WTC11 (cell line): ENCODE measurements at regions not wholly inside any gene's neighbourhood (a gene's known extent, or its start where the extent isn't known, plus 50 kb on each side); places are given as distances from the start of the nearest gene placed in this dataset.

Experiments
- ATAC-seq: fragments of 200-7000 bp; cut with Tn5 transposase; 2 replicates; pipeline ENCODE4 v1.10.0; 2021; ENCODE audit warnings: mild to moderate bottlenecking, moderate library complexity
- CTCF ChIA-PET: fragments of 300-600 bp; sonication (Branson Sonifier 250); formaldehyde crosslinking; loops from one replicate; lab custom pipeline; 2021; ENCODE audit warnings: antibody characterized with exemption; lab: Charles Lee
- POLR2A ChIA-PET: fragments of 350-600 bp; sonication (Branson Sonifier 250); formaldehyde crosslinking; loops from one replicate; lab custom pipeline; 2021; ENCODE audit warnings: antibody characterized with exemption; lab: Charles Lee
- DNase-seq: peaks from one replicate; pipeline ENCODE4 v3.0.0; 2021; ENCODE audit warnings: low spot score
- H3K27ac Mint-ChIP-seq: 2 replicates; pipeline ENCODE4 v1.8.0; 2021; ENCODE audit warnings: mixed read lengths
- H3K27me3 Mint-ChIP-seq: 2 replicates; pipeline ENCODE4 v1.8.0; 2021; ENCODE audit warnings: low read depth, mild to moderate bottlenecking, moderate library complexity, mixed read lengths
- H3K36me3 Mint-ChIP-seq: 2 replicates; pipeline ENCODE4 v1.8.0; 2021; ENCODE audit warnings: mixed read lengths
- H3K4me1 Mint-ChIP-seq: 2 replicates; pipeline ENCODE4 v1.8.0; 2022; ENCODE audit warnings: mixed read lengths
- H3K4me3 Mint-ChIP-seq: 2 replicates; pipeline ENCODE4 v1.8.0; 2021; ENCODE audit warnings: mild to moderate bottlenecking, moderate library complexity, mixed read lengths
- H3K9me3 Mint-ChIP-seq: 2 replicates; pipeline ENCODE4 v1.8.0; 2021; ENCODE audit warnings: mixed read lengths
- ATF1 ChIP-seq: sonication (generic); formaldehyde crosslinking; IDR thresholded peaks from 2 replicates; pipeline ENCODE4 v1.8.1; 2023; ENCODE audit warnings: mild to moderate bottlenecking, moderate library complexity, missing genetic modification reagents
- CREB1 ChIP-seq: sonication (generic); formaldehyde crosslinking; IDR thresholded peaks from 2 replicates; pipeline ENCODE4 v1.8.0; 2023; ENCODE audit warnings: mild to moderate bottlenecking, missing genetic modification reagents
- EMX1 ChIP-seq: fragments of 250-450 bp; sonication (Bioruptor Pico); IDR thresholded peaks from 2 replicates; pipeline ENCODE4 v1.8.0; 2021; ENCODE audit warnings: mild to moderate bottlenecking
- FOXJ3 ChIP-seq: sonication (generic); formaldehyde crosslinking; IDR thresholded peaks from 2 replicates; pipeline ENCODE4 v1.9.0; 2021; ENCODE audit warnings: missing genetic modification reagents, mild to moderate bottlenecking, borderline replicate concordance
- FOXP1 ChIP-seq: sonication (generic); formaldehyde crosslinking; IDR thresholded peaks from 2 replicates; pipeline ENCODE4 v1.8.0; 2022; ENCODE audit warnings: missing genetic modification reagents, mild to moderate bottlenecking, moderate library complexity, borderline replicate concordance
- GTF2I ChIP-seq: fragments of 250-450 bp; sonication (Bioruptor Pico); conservative IDR thresholded peaks from 2 replicates; pipeline ENCODE4 v1.4.0; 2021; ENCODE audit warnings: mild to moderate bottlenecking
- JUN ChIP-seq: sonication (generic); formaldehyde crosslinking; IDR thresholded peaks from 2 replicates; pipeline ENCODE4 v1.8.0; 2023; ENCODE audit warnings: mild to moderate bottlenecking, missing genetic modification reagents
- MYBL2 ChIP-seq: sonication (generic); formaldehyde crosslinking; IDR thresholded peaks from 2 replicates; pipeline ENCODE4 v1.8.1; 2023; ENCODE audit warnings: mild to moderate bottlenecking, moderate library complexity, missing genetic modification reagents
- NFATC4 ChIP-seq: fragments of 250-450 bp; sonication (Bioruptor Pico); IDR thresholded peaks from 2 replicates; pipeline ENCODE4 v1.9.0; 2021; ENCODE audit warnings: mild to moderate bottlenecking
- NR2C2 ChIP-seq: sonication (generic); formaldehyde crosslinking; IDR thresholded peaks from 2 replicates; pipeline ENCODE4 v1.8.0; 2022; ENCODE audit warnings: mild to moderate bottlenecking, missing genetic modification reagents
- RELA ChIP-seq: sonication (generic); formaldehyde crosslinking; IDR thresholded peaks from 2 replicates; pipeline ENCODE4 v1.8.1; 2022; ENCODE audit warnings: missing genetic modification reagents, mild to moderate bottlenecking, borderline replicate concordance
- SOX15 ChIP-seq: fragments of 250-450 bp; sonication (Bioruptor Pico); IDR thresholded peaks from 2 replicates; pipeline ENCODE4 v1.9.0; 2021; ENCODE audit warnings: mild to moderate bottlenecking
- SP1 ChIP-seq: sonication (generic); formaldehyde crosslinking; conservative IDR thresholded peaks from 2 replicates; pipeline ENCODE4 v1.8.1; 2022; ENCODE audit warnings: missing genetic modification reagents
- TEAD4 ChIP-seq: sonication (generic); formaldehyde crosslinking; IDR thresholded peaks from 2 replicates; pipeline ENCODE4 v1.8.0; 2022; ENCODE audit warnings: mild to moderate bottlenecking, missing genetic modification reagents
- ZBTB21 ChIP-seq: sonication (generic); formaldehyde crosslinking; IDR thresholded peaks from 2 replicates; pipeline ENCODE4 v1.8.1; 2023; ENCODE audit warnings: mild to moderate bottlenecking, missing genetic modification reagents, borderline replicate concordance
- ZNF121 ChIP-seq: sonication (generic); formaldehyde crosslinking; IDR thresholded peaks from 2 replicates; pipeline ENCODE4 v1.8.0; 2023; ENCODE audit warnings: missing genetic modification reagents
- ZNF219 ChIP-seq: sonication (generic); formaldehyde crosslinking; IDR thresholded peaks from 2 replicates; pipeline ENCODE4 v1.8.0; 2023; ENCODE audit warnings: missing genetic modification reagents, mild to moderate bottlenecking, borderline replicate concordance
- ZNF671 ChIP-seq: fragments of 250-450 bp; sonication (Bioruptor Pico); IDR thresholded peaks from 2 replicates; pipeline ENCODE4 v1.8.0; 2021; ENCODE audit warnings: mild to moderate bottlenecking
- TF ChIP-seq, protein P1 (sequence below): fragments of 250-450 bp; sonication (Bioruptor Pico); IDR thresholded peaks from 2 replicates; pipeline ENCODE4 v1.9.0; 2021; ENCODE audit warnings: moderate library complexity, mild to moderate bottlenecking, inconsistent platforms, borderline replicate concordance
- TF ChIP-seq, protein P2 (sequence below): sonication (generic); formaldehyde crosslinking; IDR thresholded peaks from 2 replicates; pipeline ENCODE4 v1.8.0; 2022; ENCODE audit warnings: mild to moderate bottlenecking, missing genetic modification reagents
- TF ChIP-seq, protein P3 (sequence below): sonication (generic); formaldehyde crosslinking; IDR thresholded peaks from 2 replicates; pipeline ENCODE4 v1.8.1; 2022; ENCODE audit warnings: missing genetic modification reagents, borderline replicate concordance
- TF ChIP-seq, protein P4 (sequence below): sonication (generic); formaldehyde crosslinking; IDR thresholded peaks from 2 replicates; pipeline ENCODE4 v1.8.1; 2023; ENCODE audit warnings: mild to moderate bottlenecking, missing genetic modification reagents, borderline replicate concordance
- TF ChIP-seq, protein P5 (sequence below): fragments of 250-450 bp; sonication (Bioruptor Pico); IDR thresholded peaks from 2 replicates; pipeline ENCODE4 v1.8.0; 2021; ENCODE audit warnings: mild to moderate bottlenecking
- TF ChIP-seq, protein P6 (sequence below): sonication (generic); formaldehyde crosslinking; conservative IDR thresholded peaks from 2 replicates; pipeline ENCODE4 v1.8.1; 2023; ENCODE audit warnings: mild to moderate bottlenecking, low read depth, missing genetic modification reagents, moderate library complexity

DNA sequence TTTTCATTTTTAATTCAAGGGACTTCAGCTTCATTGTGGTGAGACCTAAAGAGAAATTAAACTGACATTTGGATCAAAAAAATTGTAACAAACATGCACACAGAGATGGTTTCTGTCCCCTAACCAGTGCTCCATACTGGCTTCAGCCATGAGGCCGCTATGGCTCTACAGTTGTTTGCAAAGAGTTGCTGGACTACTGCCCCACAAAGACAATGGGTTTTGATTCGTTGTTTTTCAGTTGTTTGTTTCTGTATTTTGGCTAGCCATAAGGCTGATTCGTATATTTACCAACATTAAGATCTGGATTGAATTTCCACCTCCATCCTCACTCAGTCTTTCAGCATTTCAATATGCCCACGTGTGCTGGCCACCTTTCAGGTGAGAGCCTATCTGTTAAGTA, 163.7 kb upstream of the KIF2A start:
- H3K4me1 Mint-ChIP-seq = peaks cover 45% of the 10 kb centered on the region
- H3K36me3 Mint-ChIP-seq = peaks cover 8% of the 10 kb centered on the region
- POLR2A ChIA-PET = no interaction called here
- H3K27me3 Mint-ChIP-seq = peaks cover 3% of the 10 kb centered on the region; the same call in 1 of the 2 replicates
- no peak for DNase-seq
- TF ChIP-seq SP1 (CRISPR knock-in tag) (no peak), NR2C2 (CRISPR knock-in tag) (no peak), MYBL2 (CRISPR knock-in tag) (no peak), RELA (CRISPR knock-in tag) (no peak), FOXP1 (no peak), ATF1 (CRISPR knock-in tag) (no peak), TEAD4 (no peak), CREB1 (CRISPR knock-in tag) (no peak), EMX1 (CRISPR knock-in tag) (no peak), GTF2I (CRISPR knock-in tag) (no peak)
- TF ChIP-seq, protein P1, sequence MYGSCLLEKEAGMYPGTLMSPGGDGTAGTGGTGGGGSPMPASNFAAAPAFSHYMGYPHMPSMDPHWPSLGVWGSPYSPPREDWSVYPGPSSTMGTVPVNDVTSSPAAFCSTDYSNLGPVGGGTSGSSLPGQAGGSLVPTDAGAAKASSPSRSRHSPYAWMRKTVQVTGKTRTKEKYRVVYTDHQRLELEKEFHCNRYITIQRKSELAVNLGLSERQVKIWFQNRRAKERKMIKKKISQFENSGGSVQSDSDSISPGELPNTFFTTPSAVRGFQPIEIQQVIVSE (CRISPR knock-in tag) = no peak
- TF ChIP-seq, protein P2, sequence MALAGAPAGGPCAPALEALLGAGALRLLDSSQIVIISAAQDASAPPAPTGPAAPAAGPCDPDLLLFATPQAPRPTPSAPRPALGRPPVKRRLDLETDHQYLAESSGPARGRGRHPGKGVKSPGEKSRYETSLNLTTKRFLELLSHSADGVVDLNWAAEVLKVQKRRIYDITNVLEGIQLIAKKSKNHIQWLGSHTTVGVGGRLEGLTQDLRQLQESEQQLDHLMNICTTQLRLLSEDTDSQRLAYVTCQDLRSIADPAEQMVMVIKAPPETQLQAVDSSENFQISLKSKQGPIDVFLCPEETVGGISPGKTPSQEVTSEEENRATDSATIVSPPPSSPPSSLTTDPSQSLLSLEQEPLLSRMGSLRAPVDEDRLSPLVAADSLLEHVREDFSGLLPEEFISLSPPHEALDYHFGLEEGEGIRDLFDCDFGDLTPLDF (CRISPR knock-in tag) = no peak
- TF ChIP-seq, protein P3, sequence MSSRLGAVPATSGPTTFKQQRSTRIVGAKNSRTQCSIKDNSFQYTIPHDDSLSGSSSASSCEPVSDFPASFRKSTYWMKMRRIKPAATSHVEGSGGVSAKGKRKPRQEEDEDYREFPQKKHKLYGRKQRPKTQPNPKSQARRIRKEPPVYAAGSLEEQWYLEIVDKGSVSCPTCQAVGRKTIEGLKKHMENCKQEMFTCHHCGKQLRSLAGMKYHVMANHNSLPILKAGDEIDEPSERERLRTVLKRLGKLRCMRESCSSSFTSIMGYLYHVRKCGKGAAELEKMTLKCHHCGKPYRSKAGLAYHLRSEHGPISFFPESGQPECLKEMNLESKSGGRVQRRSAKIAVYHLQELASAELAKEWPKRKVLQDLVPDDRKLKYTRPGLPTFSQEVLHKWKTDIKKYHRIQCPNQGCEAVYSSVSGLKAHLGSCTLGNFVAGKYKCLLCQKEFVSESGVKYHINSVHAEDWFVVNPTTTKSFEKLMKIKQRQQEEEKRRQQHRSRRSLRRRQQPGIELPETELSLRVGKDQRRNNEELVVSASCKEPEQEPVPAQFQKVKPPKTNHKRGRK = no peak
- TF ChIP-seq, all 79 proteins: peak for 0
- H3K9me3 Mint-ChIP-seq = peaks cover 10% of the 10 kb centered on the region
- CTCF ChIA-PET = interaction anchor here (1.4 kb wide), 2 partner anchors 18 to 1184 kb away, joined by 3 to 5 read pairs; no protein-coding TSS in a partner anchor
- H3K4me3 Mint-ChIP-seq = no peak overlapping the region
- H3K27ac Mint-ChIP-seq = no peak overlapping the region
- ATAC-seq = no peak

DNA sequence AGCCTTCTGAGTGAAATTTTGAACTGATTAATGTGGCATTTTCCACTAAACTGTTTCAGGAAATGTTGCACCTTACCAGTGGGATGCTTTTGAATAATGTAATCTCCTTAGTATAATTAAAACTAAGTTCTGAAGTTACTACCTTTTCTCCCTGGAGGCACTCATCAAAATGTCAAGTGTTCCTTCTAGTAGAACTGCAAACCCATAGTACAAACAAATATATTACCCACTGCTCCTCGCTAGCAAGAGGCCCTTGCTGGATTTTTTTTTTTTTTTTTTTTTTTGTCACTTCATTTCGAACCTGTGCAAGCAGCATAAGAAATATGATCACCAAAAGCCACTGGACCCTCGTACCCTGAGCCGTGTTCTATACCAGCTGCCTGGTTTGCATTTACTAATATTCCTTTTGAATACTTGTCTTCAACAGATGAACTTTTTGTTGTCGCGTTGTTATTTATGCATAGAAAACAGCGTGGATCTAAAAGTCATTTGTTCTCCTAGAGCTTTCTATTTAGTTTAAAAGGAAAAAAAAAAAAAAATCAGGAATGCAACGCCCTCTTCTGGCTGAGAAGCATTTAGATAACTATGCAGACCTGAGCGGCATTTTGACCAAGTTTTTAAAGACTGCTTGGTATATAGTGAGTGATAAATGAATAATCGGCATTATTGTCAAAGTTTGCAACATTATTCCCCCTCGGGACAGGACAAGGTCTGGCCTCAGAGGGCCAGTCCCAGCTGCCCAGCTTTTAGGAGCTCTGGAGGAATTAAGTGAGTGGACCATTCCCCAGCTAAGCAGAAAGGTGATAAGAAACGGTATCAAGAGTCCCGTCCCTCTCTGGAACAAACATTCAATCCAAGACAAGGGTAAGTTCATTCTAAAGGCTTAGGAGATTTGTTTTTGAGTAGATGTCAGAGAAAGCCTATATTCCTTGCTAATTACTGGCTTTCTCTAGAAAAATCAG, 162.5 kb upstream of the KIF2A start:
- H3K4me3 Mint-ChIP-seq = peak overlapping the region; percentile 19
- H3K9me3 Mint-ChIP-seq = peaks cover 11% of the 10 kb centered on the region
- peaks cover 8% of the 10 kb centered on the region for H3K36me3 Mint-ChIP-seq
- no peak overlapping the region for H3K27ac Mint-ChIP-seq
- ChIA-PET POLR2A (interaction anchor here (0.6 kb wide), 1 partner anchor 321 kb away, joined by 3 read pairs; no protein-coding TSS in a partner anchor), CTCF (interaction anchor here (0.6 to 1.9 kb wide), 44 partner anchors 8 to 1884 kb away, joined by 3 to 14 read pairs (median 4); no protein-coding TSS in a partner anchor)
- peak; percentile 47 for ATAC-seq
- H3K27me3 Mint-ChIP-seq = peaks cover 3% of the 10 kb centered on the region; the same call in 1 of the 2 replicates
- DNase-seq = no peak
- H3K4me1 Mint-ChIP-seq = peaks cover 38% of the 10 kb centered on the region
- TF ChIP-seq NFATC4 (no peak), ZBTB21 (CRISPR knock-in tag) (no peak), ATF1 (CRISPR knock-in tag) (no peak), SOX15 (CRISPR knock-in tag) (no peak), ZNF219 (CRISPR knock-in tag) (no peak), FOXJ3 (no peak), JUN (CRISPR knock-in tag) (no peak), FOXP1 (no peak), ZNF121 (CRISPR knock-in tag) (no peak), ZNF671 (no peak)
- TF ChIP-seq, protein P4, sequence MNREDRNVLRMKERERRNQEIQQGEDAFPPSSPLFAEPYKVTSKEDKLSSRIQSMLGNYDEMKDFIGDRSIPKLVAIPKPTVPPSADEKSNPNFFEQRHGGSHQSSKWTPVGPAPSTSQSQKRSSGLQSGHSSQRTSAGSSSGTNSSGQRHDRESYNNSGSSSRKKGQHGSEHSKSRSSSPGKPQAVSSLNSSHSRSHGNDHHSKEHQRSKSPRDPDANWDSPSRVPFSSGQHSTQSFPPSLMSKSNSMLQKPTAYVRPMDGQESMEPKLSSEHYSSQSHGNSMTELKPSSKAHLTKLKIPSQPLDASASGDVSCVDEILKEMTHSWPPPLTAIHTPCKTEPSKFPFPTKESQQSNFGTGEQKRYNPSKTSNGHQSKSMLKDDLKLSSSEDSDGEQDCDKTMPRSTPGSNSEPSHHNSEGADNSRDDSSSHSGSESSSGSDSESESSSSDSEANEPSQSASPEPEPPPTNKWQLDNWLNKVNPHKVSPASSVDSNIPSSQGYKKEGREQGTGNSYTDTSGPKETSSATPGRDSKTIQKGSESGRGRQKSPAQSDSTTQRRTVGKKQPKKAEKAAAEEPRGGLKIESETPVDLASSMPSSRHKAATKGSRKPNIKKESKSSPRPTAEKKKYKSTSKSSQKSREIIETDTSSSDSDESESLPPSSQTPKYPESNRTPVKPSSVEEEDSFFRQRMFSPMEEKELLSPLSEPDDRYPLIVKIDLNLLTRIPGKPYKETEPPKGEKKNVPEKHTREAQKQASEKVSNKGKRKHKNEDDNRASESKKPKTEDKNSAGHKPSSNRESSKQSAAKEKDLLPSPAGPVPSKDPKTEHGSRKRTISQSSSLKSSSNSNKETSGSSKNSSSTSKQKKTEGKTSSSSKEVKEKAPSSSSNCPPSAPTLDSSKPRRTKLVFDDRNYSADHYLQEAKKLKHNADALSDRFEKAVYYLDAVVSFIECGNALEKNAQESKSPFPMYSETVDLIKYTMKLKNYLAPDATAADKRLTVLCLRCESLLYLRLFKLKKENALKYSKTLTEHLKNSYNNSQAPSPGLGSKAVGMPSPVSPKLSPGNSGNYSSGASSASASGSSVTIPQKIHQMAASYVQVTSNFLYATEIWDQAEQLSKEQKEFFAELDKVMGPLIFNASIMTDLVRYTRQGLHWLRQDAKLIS (CRISPR knock-in tag) = no peak
- TF ChIP-seq, protein P5, sequence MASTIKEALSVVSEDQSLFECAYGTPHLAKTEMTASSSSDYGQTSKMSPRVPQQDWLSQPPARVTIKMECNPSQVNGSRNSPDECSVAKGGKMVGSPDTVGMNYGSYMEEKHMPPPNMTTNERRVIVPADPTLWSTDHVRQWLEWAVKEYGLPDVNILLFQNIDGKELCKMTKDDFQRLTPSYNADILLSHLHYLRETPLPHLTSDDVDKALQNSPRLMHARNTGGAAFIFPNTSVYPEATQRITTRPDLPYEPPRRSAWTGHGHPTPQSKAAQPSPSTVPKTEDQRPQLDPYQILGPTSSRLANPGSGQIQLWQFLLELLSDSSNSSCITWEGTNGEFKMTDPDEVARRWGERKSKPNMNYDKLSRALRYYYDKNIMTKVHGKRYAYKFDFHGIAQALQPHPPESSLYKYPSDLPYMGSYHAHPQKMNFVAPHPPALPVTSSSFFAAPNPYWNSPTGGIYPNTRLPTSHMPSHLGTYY (CRISPR knock-in tag) = no peak
- TF ChIP-seq, protein P6, sequence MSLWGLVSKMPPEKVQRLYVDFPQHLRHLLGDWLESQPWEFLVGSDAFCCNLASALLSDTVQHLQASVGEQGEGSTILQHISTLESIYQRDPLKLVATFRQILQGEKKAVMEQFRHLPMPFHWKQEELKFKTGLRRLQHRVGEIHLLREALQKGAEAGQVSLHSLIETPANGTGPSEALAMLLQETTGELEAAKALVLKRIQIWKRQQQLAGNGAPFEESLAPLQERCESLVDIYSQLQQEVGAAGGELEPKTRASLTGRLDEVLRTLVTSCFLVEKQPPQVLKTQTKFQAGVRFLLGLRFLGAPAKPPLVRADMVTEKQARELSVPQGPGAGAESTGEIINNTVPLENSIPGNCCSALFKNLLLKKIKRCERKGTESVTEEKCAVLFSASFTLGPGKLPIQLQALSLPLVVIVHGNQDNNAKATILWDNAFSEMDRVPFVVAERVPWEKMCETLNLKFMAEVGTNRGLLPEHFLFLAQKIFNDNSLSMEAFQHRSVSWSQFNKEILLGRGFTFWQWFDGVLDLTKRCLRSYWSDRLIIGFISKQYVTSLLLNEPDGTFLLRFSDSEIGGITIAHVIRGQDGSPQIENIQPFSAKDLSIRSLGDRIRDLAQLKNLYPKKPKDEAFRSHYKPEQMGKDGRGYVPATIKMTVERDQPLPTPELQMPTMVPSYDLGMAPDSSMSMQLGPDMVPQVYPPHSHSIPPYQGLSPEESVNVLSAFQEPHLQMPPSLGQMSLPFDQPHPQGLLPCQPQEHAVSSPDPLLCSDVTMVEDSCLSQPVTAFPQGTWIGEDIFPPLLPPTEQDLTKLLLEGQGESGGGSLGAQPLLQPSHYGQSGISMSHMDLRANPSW = no peak
